GM18867 (cell line): ENCODE measurements at regions not wholly inside any gene's neighbourhood (a gene's known extent, or its start where the extent isn't known, plus 50 kb on each side); places are given as distances from the start of the nearest gene placed in this dataset.
"Not testable (repeated sequence)": the region's sequence is repeated elsewhere in the genome, so short reads cannot be mapped to it uniquely, and the experiment has no call there.

ENCODE experiments used
- ATAC-seq: cut with Tn5 transposase; IDR thresholded peaks from one replicate; pipeline ENCODE4 v1.9.1; 2021; ENCODE audit warnings: mild to moderate bottlenecking, moderate library complexity; ENCODE audit not compliant: unreplicated experiment

GRCh38 chr15:39501366-39502081, 79.4 kb upstream of the THBS1 start:
- ATAC-seq, result no peak

- no peak for ATAC-seq
Observed at GRCh38 chr15:39502082-39502447, 78.8 kb upstream of the THBS1 start.

- ATAC-seq, result no peak
Observed at GRCh38 chr15:39502611-39503195, 78.2 kb upstream of the THBS1 start.

- ATAC-seq, result no peak
Observed at GRCh38 chr15:39503526-39503925, 77.4 kb upstream of the THBS1 start.

GRCh38 chr15:39504808-39505207, 76.1 kb upstream of the THBS1 start:
- no peak for ATAC-seq

- no peak for ATAC-seq
Observed at GRCh38 chr15:39506146-39506545, 74.7 kb upstream of the THBS1 start.

- ATAC-seq, result no peak
Observed at GRCh38 chr15:39508536-39508935, 72.3 kb upstream of the THBS1 start.

- no peak for ATAC-seq
Observed at GRCh38 chr15:39510001-39510701, 70.7 kb upstream of the THBS1 start.

GRCh38 chr15:39511000-39511915, 69.6 kb upstream of the THBS1 start:
- ATAC-seq, result no peak

- ATAC-seq, result no peak
Observed at GRCh38 chr15:39511916-39512260, 69.0 kb upstream of the THBS1 start.

- no peak for ATAC-seq
Observed at GRCh38 chr15:39512643-39513042, 68.2 kb upstream of the THBS1 start.

- no peak for ATAC-seq
Observed at GRCh38 chr15:39513936-39514335, 66.9 kb upstream of the THBS1 start.

- ATAC-seq, result no peak
Observed at GRCh38 chr15:39514933-39515332, 65.9 kb upstream of the THBS1 start.

- no peak for ATAC-seq
Observed at GRCh38 chr15:39515765-39516164, 65.1 kb upstream of the THBS1 start.

- ATAC-seq, result no peak
Observed at GRCh38 chr15:39517122-39517855, 63.6 kb upstream of the THBS1 start.

- ATAC-seq, result not testable (repeated sequence)
Observed at GRCh38 chr15:39523968-39524367, 56.9 kb upstream of the THBS1 start.

- ATAC-seq, result peak; percentile 80
Observed at GRCh38 chr15:39529457-39529856, 51.4 kb upstream of the THBS1 start.

GRCh38 chr15:39530480-39531342, 50.2 kb upstream of the THBS1 start:
- no peak for ATAC-seq
